Spinal cord (tissue), 9 donors: ENCODE measurements at regions not wholly inside any gene's neighbourhood (a gene's known extent, or its start where the extent isn't known, plus 50 kb on each side); places are given as distances from the start of the nearest gene placed in this dataset.
A peak's percentile ranks its signal among the peaks of the same experiment; 100 is the strongest.

Source experiments
- DNase-seq, 6 donors: peaks; one replicate each; pipeline versions ENCODE4 v3.0.0 to v3.0.0-alpha.2; 2013 to 2015; ENCODE audit warnings: low spot score in 6 of 6, low read depth in 4 of 6
- H3K27ac ChIP-seq: one replicate; pipeline ENCODE4 v1.5.1; 2013; ENCODE audit warnings: low read depth, low read length, control low read depth
- H3K27me3 ChIP-seq: one replicate; pipeline ENCODE4 v1.6.1; 2013; ENCODE audit warnings: low read length; ENCODE audit not compliant: control insufficient read depth, insufficient read depth
- H3K36me3 ChIP-seq: one replicate; pipeline ENCODE4 v1.6.1; 2013; ENCODE audit warnings: low read length; ENCODE audit not compliant: control insufficient read depth, insufficient read depth
- H3K4me1 ChIP-seq: one replicate; pipeline ENCODE4 v1.6.1; 2013; ENCODE audit warnings: low read length; ENCODE audit not compliant: control insufficient read depth, insufficient read depth
- H3K4me3 ChIP-seq: one replicate; pipeline ENCODE4 v1.5.1; 2013; ENCODE audit warnings: low read depth, low read length, control low read depth
- H3K9me3 ChIP-seq: one replicate; pipeline ENCODE4 v1.6.1; 2013; ENCODE audit warnings: low read length; ENCODE audit not compliant: control insufficient read depth, insufficient read depth
- WGBS: methylation state at CpG from one replicate; pipeline ENCODE4 v1.1.5; 2013; ENCODE audit warnings: missing lambda C conversion rate; ENCODE audit not compliant: insufficient coverage; 5-methylcytosine and 5-hydroxymethylcytosine counted together
- donor health status: healthy.

DNA sequence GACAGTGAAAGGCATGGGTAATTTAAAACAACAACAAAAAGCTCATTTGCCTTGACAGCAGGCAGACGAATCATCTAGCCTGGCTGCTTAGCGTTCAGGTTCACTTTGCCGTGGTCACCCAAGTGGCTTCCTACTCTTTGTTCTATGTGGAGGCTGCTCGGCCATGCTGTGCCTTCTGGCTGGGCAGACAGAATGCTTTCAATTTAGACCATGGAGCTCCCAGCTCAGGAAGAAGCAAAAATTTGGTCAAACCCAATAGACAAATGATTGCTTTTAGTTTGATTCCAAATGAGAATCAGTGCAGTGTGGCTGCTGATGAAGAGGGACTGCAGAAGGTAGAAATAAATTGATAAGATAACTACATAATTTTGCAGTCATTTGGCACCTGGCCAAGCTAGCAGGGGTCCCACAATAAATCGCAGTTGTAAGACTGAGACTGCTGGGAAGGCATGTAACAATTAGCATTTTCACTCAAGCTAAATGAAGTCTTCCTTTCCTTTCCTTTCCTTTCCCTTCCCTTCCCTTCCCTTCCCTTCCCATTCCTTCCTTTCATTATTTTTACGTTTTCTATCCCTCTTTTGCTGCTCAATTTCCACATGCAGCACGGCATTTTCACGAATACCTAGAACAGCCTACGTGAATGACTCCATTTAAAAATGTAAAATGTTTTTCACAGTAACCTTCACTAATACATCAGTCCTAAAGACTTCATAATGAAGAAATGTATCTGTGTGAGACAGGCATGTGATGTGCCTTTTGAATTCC is 360.4 kb upstream of the TGFBR2 start:
- no peaks in the 10 kb centered on the region for H3K27me3 ChIP-seq
- no peaks in the 10 kb centered on the region for H3K4me1 ChIP-seq
- H3K27ac ChIP-seq, result no peak overlapping the region
- no peaks in the 10 kb centered on the region for H3K36me3 ChIP-seq
- H3K9me3 ChIP-seq, result no peaks in the 10 kb centered on the region
- peak in 2 of 6 donors; percentile 5 to 76 for DNase-seq
- WGBS, result 20% methylated on average over 6 of the region's 9 CpGs
- no peak overlapping the region for H3K4me3 ChIP-seq

DNA sequence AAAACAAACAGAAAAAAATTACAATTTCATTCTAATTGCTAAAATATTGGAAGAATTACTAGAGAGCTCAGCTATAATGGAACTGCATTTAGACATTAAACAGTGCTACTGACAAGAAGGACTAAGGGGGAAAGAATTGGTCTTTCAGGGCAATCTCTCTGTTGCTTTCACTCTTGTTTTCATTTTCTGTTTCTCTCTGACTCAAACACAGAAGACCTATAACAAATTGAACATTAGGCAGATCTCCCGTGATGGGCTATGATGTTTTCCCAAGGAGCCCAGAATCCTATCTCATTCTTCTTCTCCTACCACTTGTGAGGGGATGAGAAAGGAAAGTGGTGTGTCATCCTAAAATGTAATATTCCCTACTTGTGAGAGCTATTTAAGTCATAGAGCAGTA is 358.0 kb upstream of the TGFBR2 start:
- no peaks in the 10 kb centered on the region for H3K27me3 ChIP-seq
- H3K4me1 ChIP-seq, result no peaks in the 10 kb centered on the region
- WGBS, result no CpG with 5 or more reads among the region's 1 CpG
- no peaks in the 10 kb centered on the region for H3K9me3 ChIP-seq
- no peaks in the 10 kb centered on the region for H3K36me3 ChIP-seq
- H3K27ac ChIP-seq, result no peak overlapping the region
- H3K4me3 ChIP-seq, result no peak overlapping the region
- DNase-seq, result no peak

DNA sequence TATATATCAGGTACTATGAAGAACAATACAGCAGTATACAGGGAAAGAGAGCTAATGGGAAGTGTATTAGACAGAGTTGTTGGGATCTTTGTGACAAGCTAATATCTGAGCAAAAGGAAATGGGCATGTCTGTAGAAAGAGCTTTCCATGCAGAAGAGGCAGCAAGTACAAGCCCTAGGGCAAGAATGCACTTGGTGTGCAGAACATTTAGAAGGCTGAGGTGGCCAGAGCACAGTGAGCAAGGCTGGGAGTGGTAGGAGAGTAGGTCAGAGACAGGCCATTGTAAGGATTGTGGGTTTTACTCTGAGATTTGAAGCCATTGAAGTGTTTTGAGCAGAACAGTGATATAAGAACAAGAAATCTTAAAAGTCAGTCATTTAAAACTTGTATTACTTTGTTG is 353.9 kb upstream of the TGFBR2 start:
- no peaks in the 10 kb centered on the region for H3K36me3 ChIP-seq
- H3K9me3 ChIP-seq, result no peaks in the 10 kb centered on the region
- no peaks in the 10 kb centered on the region for H3K4me1 ChIP-seq
- no peak overlapping the region for H3K27ac ChIP-seq
- no peaks in the 10 kb centered on the region for H3K27me3 ChIP-seq
- no peak for DNase-seq
- H3K4me3 ChIP-seq, result no peak overlapping the region

DNA sequence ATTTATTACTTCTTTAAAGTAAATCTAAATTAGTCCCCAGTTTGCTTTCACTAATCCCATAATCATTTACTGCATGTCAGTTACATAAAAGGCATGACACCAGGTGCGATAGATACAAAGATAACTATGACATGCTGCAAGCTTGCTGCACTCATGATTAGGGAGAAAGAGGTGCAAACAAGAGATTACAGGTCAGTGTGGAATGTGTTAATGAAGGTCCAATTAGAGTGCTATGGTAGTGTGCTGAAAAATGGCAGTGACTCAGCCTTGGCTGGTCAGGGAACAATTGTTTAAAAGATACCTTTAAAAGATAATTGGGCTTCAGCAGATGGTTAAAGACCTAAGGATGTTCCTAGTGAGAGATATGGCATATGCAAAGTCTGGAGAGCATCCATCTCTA is 352.6 kb upstream of the TGFBR2 start:
- H3K4me3 ChIP-seq, result no peak overlapping the region

DNA sequence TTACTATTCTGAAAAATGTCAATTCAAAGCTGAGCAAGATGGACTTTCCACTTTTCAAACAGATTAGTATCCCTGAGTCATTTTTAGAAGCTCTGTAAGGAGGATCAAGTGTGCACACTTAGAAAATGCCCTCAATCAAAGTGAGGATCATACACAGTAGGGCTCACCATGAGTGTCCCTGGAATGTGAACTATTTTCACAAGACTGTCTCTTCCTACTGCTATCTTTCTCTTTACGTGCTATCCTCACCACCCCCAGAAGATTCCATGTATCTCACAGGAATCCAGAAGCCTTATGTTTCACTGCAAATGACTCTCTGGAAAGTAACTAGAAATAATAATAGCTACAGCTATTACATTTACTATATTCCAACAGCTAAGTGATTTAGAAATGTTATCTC is 349.9 kb upstream of the TGFBR2 start:
- Histone ChIP-seq H3K9me3 (no peaks in the 10 kb centered on the region), H3K4me1 (no peaks in the 10 kb centered on the region), H3K27ac (no peak overlapping the region), H3K36me3 (no peaks in the 10 kb centered on the region), H3K4me3 (no peak overlapping the region), H3K27me3 (no peaks in the 10 kb centered on the region)
- no CpG with 5 or more reads among the region's 1 CpG for WGBS
- no peak for DNase-seq

More for the DNA sequence above, 352.6 kb upstream of the TGFBR2 start:
- Histone ChIP-seq H3K36me3 (no peaks in the 10 kb centered on the region), H3K9me3 (no peaks in the 10 kb centered on the region), H3K27me3 (no peaks in the 10 kb centered on the region), H3K4me1 (no peaks in the 10 kb centered on the region), H3K27ac (no peak overlapping the region)
- DNase-seq, result no peak
- WGBS, result 100% methylated on average over 1 of the region's 1 CpG

DNA sequence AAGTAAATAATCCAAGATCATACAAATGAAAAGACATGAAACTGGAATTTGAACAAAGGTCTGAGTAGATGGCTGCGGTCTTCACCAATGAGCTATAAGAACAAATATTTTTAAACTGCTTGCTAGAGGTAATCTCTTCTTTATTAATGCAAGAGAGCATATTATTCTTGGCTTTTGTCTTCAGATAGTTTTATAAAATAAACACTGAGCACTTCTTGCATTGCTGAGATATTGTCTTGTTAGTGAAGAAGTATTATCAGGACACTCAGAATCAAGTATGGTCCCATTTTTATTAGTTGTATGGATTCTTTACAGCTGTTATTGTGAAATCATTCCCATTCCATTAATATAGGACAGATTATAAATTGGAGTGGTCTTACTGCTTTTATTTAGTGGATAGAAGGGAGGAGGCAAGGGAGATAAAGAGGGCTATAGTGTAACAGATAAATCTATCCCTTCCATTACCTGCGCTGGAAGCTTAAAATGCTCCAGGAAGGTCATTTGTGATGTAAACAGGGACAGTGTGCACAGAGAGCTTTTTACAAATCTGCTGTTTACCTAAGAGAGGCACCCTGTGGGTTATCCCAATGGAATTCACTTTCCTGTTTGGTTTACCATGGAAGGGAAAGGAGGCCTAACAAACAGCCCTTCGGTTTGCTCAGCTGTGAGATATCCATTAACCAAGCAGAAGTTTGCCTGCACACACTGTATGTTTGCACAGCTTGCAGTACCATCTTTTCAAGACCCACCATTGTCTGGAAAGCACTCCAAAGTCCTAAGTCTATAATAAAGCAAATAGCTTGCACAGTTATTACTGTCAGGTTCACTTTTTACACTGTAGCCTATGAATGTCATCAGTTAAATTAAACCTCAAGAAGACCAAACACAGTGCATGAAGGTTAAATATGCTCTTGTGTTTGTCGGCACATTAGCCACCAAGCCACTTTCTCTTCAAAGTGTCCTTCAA is 347.7 kb upstream of the TGFBR2 start:
- 22% methylated on average over 1 of the region's 4 CpGs for WGBS

DNA sequence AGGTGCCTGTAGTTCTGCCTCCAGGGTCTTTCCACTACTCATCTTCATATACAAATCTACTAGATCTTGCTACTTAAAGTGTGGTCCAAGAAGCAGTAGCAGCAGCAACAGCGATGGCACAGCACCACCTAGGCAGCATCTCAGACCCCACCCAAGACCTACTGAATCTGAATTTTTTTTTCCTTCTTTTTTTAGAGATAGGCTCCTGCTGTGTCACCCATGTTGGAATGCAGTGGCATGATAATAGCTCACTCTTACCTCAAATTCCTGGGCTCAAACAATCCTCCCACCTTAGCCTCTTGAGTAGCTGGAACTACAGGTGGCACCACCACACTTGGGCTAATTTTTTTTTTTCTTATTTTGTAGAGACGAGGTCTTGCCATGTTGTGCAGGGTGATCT is 346.7 kb upstream of the TGFBR2 start:
- no peak overlapping the region for H3K4me3 ChIP-seq

More for the DNA sequence above, 347.7 kb upstream of the TGFBR2 start:
- H3K9me3 ChIP-seq, result no peaks in the 10 kb centered on the region
- no peaks in the 10 kb centered on the region for H3K4me1 ChIP-seq
- peak in 2 of 6 donors; percentile 17 to 35 for DNase-seq
- no peaks in the 10 kb centered on the region for H3K27me3 ChIP-seq
- H3K27ac ChIP-seq, result no peak overlapping the region
- H3K36me3 ChIP-seq, result no peaks in the 10 kb centered on the region
- H3K4me3 ChIP-seq, result no peak overlapping the region

DNA sequence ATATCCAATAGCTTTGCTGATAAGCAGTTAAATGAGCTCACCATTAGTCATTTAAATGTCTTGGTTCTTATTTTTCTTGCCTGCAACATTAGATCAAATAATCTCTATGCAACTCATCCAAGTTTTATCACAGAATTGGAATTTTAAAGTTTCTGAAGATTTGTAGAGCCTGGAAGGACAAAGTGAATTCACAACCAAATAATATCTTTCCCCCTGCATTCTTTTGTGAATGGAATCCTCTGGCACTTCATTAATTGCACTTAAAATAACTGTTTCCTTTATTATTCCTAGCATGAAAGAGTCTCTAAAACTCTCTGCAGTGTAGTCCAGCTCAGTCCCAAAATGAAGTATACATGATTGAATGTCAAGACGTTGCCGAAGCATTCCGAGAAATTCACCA is 345.6 kb upstream of the TGFBR2 start:
- Histone ChIP-seq H3K4me1 (no peaks in the 10 kb centered on the region), H3K9me3 (no peaks in the 10 kb centered on the region), H3K36me3 (no peaks in the 10 kb centered on the region), H3K27me3 (no peaks in the 10 kb centered on the region), H3K27ac (no peak overlapping the region), H3K4me3 (no peak overlapping the region)
- DNase-seq, result no peak
- no CpG with 5 or more reads among the region's 3 CpGs for WGBS

More for the DNA sequence above, 346.7 kb upstream of the TGFBR2 start:
- no peaks in the 10 kb centered on the region for H3K4me1 ChIP-seq
- no peaks in the 10 kb centered on the region for H3K36me3 ChIP-seq
- no peaks in the 10 kb centered on the region for H3K9me3 ChIP-seq
- no peak for DNase-seq
- no peak overlapping the region for H3K27ac ChIP-seq
- WGBS, result 100% methylated on average over 1 of the region's 2 CpGs
- no peaks in the 10 kb centered on the region for H3K27me3 ChIP-seq

DNA sequence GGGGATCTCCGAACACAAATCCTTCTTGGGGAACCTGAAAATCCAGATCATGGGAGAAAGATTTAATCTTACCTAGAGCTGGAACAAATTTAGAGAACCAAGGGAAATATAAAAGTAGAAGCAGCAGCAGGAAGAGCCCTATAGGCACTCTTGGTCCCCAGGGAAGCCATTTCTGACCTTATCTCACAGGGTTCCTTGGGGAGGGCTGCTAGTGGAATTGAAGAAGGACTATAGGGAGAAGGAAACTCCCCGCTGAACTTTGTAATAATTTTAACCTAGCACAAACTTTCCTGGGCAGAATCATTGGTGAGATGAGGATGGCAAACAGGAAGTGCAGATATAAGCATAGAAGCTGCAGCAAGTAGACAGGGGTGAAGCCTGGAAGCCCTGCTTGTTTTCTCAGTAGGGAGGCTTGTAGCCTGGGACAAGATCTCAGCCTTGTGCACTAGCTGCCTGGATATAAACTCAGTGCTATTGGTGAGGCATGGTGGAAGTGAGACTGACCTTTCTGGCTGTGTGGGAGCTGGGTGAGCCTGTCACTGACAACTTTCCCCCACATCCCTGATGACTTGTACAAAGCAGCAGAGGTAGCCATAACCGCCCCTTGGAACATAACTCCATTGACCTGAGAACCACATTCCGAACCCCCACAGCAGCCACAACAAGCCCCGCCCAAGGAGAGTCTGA is 343.0 kb upstream of the TGFBR2 start:
- H3K4me3 ChIP-seq, result no peak overlapping the region
- no peaks in the 10 kb centered on the region for H3K4me1 ChIP-seq
- H3K27me3 ChIP-seq, result no peaks in the 10 kb centered on the region
- no peaks in the 10 kb centered on the region for H3K36me3 ChIP-seq
- no peak overlapping the region for H3K27ac ChIP-seq
- no peak for DNase-seq
- WGBS, result 100% methylated on average over 4 of the region's 5 CpGs
- H3K9me3 ChIP-seq, result no peaks in the 10 kb centered on the region
